Thoracic aorta (tissue), 2 donors: ENCODE measurements at regions not wholly inside any gene's neighbourhood (a gene's known extent, or its start where the extent isn't known, plus 50 kb on each side); places are given as distances from the start of the nearest gene placed in this dataset.

ENCODE experiments used
- ATAC-seq: fragments of 150-250 bp; one replicate; pipeline ENCODE4 v1.8.0; 2017; ENCODE audit warnings: low read depth; ENCODE audit not compliant: insufficient number of reproducible peaks, low FRiP score
- DNase-seq: peaks from one replicate; pipeline ENCODE4 v3.0.0-alpha.2; 2020; ENCODE audit warnings: low spot score
- H3K27ac ChIP-seq, 2 donors: fragments of 200-600 bp; sonication (generic); 1 replicate in 1 of 2; 2 replicates in 1 of 2; pipeline ENCODE4 v1.5.1; 2016; ENCODE audit warnings: mild to moderate bottlenecking in 2 of 2, moderate library complexity in 2 of 2
- H3K27me3 ChIP-seq: fragments of 200-600 bp; sonication (generic); replicated peaks from 2 replicates; pipeline ENCODE4 v1.6.0; 2016; ENCODE audit warnings: mild to moderate bottlenecking; ENCODE audit not compliant: insufficient read depth
- H3K36me3 ChIP-seq: fragments of 200-600 bp; sonication (generic); one replicate; pipeline ENCODE4 v1.5.1; 2016
- H3K4me1 ChIP-seq, 2 donors: fragments of 200-600 bp; sonication (generic); 1 replicate in 1 of 2; 2 replicates in 1 of 2; pipeline versions ENCODE4 v1.5.1 to v1.6.0; 2016; ENCODE audit warnings: low read depth in 2 of 2, mild to moderate bottlenecking in 1 of 2; ENCODE audit not compliant: control insufficient read depth in 1 of 2
- H3K4me3 ChIP-seq: fragments of 200-600 bp; sonication (generic); 2 replicates; pipeline ENCODE4 v1.5.1; 2016; ENCODE audit warnings: mild to moderate bottlenecking
- H3K9me3 ChIP-seq: fragments of 200-600 bp; sonication (generic); 2 replicates; pipeline ENCODE4 v1.5.1; 2016
- TF ChIP-seq, protein P1 (sequence below): fragments of 200-600 bp; sonication (generic); IDR thresholded peaks from one replicate; pipeline ENCODE4 v1.5.1; 2019; ENCODE audit warnings: antibody characterized with exemption

GRCh38 chr14:81632157-81632556 is 98.5 kb upstream of the SEL1L start:
- Histone ChIP-seq H3K36me3 (no peaks in the 10 kb centered on the region), H3K9me3 (no peaks in the 10 kb centered on the region), H3K4me1 (no peaks in the 10 kb centered on the region), H3K4me3 (no peak overlapping the region), H3K27ac (no peak overlapping the region), H3K27me3 (no peaks in the 10 kb centered on the region)
- DNase-seq (no peak), ATAC-seq (no peak)
- TF ChIP-seq, protein P1, sequence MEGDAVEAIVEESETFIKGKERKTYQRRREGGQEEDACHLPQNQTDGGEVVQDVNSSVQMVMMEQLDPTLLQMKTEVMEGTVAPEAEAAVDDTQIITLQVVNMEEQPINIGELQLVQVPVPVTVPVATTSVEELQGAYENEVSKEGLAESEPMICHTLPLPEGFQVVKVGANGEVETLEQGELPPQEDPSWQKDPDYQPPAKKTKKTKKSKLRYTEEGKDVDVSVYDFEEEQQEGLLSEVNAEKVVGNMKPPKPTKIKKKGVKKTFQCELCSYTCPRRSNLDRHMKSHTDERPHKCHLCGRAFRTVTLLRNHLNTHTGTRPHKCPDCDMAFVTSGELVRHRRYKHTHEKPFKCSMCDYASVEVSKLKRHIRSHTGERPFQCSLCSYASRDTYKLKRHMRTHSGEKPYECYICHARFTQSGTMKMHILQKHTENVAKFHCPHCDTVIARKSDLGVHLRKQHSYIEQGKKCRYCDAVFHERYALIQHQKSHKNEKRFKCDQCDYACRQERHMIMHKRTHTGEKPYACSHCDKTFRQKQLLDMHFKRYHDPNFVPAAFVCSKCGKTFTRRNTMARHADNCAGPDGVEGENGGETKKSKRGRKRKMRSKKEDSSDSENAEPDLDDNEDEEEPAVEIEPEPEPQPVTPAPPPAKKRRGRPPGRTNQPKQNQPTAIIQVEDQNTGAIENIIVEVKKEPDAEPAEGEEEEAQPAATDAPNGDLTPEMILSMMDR: no peak

- TF ChIP-seq, protein P1: no peak
- no peaks in the 10 kb centered on the region for H3K27me3 ChIP-seq
- no peak for DNase-seq
- H3K4me1 ChIP-seq: peaks cover 0 to under 1% of the 10 kb centered on the region in 2 donors
- H3K9me3 ChIP-seq: no peaks in the 10 kb centered on the region
- no peak overlapping the region for H3K4me3 ChIP-seq
- no peak overlapping the region for H3K27ac ChIP-seq
- no peaks in the 10 kb centered on the region for H3K36me3 ChIP-seq
- no peak for ATAC-seq
Observed at GRCh38 chr14:81633496-81633895, 99.8 kb upstream of the SEL1L start.

GRCh38 chr14:81637639-81638038 is 104.0 kb upstream of the SEL1L start:
- Histone ChIP-seq H3K36me3 (no peaks in the 10 kb centered on the region), H3K27ac (no peak overlapping the region), H3K4me3 (no peak overlapping the region), H3K27me3 (no peaks in the 10 kb centered on the region), H3K4me1 (peaks cover 3 to 9% of the 10 kb centered on the region in 2 donors), H3K9me3 (no peaks in the 10 kb centered on the region)
- TF ChIP-seq, protein P1: no peak
- ATAC-seq: no peak
- no peak for DNase-seq

GRCh38 chr14:81638656-81639280 is 105.1 kb upstream of the SEL1L start:
- TF ChIP-seq, protein P1: no peak
- no peak overlapping the region for H3K4me3 ChIP-seq
- no peaks in the 10 kb centered on the region for H3K36me3 ChIP-seq
- no peaks in the 10 kb centered on the region for H3K9me3 ChIP-seq
- peaks cover 3 to 9% of the 10 kb centered on the region in 2 donors for H3K4me1 ChIP-seq
- ATAC-seq (no peak), DNase-seq (no peak)
- no peak overlapping the region for H3K27ac ChIP-seq
- no peaks in the 10 kb centered on the region for H3K27me3 ChIP-seq

DNA sequence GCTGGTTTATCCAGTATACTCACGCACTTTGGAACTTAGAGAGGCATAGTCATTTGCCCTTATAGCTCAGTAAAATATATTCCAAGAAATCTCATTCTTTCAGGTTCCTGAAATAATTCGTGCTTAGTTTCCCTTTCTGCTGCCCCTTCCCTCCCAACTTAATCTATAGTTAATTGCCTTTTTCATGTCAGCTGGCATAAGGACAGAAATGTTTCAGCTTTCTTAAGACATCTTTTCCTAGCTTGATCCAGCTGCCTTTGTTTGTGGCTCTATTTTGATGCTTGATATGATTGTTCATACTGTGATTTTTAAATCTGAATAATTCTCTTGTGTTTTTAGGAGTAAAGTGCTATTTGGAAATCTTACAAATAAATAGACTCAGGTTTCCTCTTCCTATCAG is 120.0 kb upstream of the SEL1L start:
- H3K36me3 ChIP-seq: no peaks in the 10 kb centered on the region
- no peak for ATAC-seq
- H3K4me1 ChIP-seq: peaks cover 3 to 32% of the 10 kb centered on the region in 2 donors
- H3K9me3 ChIP-seq: no peaks in the 10 kb centered on the region
- H3K27ac ChIP-seq: no peak overlapping the region
- no peak for DNase-seq
- H3K4me3 ChIP-seq: no peak overlapping the region
- TF ChIP-seq, protein P1: no peak
- no peaks in the 10 kb centered on the region for H3K27me3 ChIP-seq
